ENCODE measurements at regions not wholly inside any gene's neighbourhood (a gene's known extent, or its start where the extent isn't known, plus 50 kb on each side); places are given as distances from the start of the nearest gene placed in this dataset.

DNA sequence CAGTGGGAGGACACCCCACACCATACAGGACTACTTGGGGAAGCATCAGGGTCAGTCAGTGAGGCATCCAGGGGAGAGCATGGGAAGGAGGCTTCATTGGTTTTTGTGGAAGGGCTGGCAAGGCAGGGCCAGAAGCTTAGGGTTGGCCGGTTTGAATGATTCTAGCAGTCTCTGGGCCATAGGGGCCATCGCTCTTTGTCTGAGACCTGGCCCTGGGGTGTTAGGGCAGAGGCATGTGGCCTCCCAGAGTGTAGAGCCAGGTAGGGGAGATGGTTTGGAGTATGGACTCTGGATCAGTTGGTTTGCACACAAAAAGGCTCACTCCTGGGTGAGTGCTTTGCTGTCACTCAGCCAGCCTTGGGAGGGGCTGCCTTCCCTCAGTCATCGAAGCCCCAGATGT is 98.5 kb downstream of the GLI2 start:
- H3K27me3 Mint-ChIP-seq = no peaks in the 10 kb centered on the region
- TF ChIP-seq EZH2 (IDR thresholded peaks at IDR 0.05; ENCODE audit: borderline replicate concordance, insufficient read depth, low read depth, low read length, poor library complexity, severe bottlenecking) = no peak
- TF ChIP-seq, protein P1, sequence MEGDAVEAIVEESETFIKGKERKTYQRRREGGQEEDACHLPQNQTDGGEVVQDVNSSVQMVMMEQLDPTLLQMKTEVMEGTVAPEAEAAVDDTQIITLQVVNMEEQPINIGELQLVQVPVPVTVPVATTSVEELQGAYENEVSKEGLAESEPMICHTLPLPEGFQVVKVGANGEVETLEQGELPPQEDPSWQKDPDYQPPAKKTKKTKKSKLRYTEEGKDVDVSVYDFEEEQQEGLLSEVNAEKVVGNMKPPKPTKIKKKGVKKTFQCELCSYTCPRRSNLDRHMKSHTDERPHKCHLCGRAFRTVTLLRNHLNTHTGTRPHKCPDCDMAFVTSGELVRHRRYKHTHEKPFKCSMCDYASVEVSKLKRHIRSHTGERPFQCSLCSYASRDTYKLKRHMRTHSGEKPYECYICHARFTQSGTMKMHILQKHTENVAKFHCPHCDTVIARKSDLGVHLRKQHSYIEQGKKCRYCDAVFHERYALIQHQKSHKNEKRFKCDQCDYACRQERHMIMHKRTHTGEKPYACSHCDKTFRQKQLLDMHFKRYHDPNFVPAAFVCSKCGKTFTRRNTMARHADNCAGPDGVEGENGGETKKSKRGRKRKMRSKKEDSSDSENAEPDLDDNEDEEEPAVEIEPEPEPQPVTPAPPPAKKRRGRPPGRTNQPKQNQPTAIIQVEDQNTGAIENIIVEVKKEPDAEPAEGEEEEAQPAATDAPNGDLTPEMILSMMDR (IDR thresholded peaks at IDR 0.05) = no peak
- Histone ChIP-seq H3K9ac (ENCODE audit: low read length) (no peak overlapping the region), H3K4me2 (replicated peaks; ENCODE audit: low read depth, low read length, poor library complexity, severe bottlenecking) (no peak overlapping the region), H3K36me3 (replicated peaks in 1 of 2; ENCODE audit: control extremely low read depth in 1 of 2, control insufficient read depth in 1 of 2, extremely low read depth in 1 of 2, insufficient read depth in 2 of 2, low read length in 1 of 2) (no peaks in the 10 kb centered on the region), H3K4me1 (ENCODE audit: control insufficient read depth in 2 of 2, insufficient read depth in 2 of 2, low read length in 2 of 2) (no peaks in the 10 kb centered on the region), H3K79me2 (ENCODE audit: control insufficient read depth, insufficient read depth, low read length) (no peaks in the 10 kb centered on the region), H3K27ac (ENCODE audit: low read length in 2 of 2) (no peak overlapping the region), H3K4me3 (ENCODE audit: control extremely low read depth in 1 of 5, extremely low read depth in 1 of 5, insufficient read depth in 1 of 5, low read depth in 2 of 5, low read length in 4 of 5) (no peak overlapping the region), H2AFZ (ENCODE audit: insufficient read depth, low read depth, low read length, poor library complexity, severe bottlenecking) (no peak overlapping the region), H3K27me3 (replicated peaks in 1 of 4; ENCODE audit: control extremely low read depth in 1 of 4, control insufficient read depth in 3 of 4, insufficient read depth in 4 of 4, low read length in 3 of 4) (no peaks in the 10 kb centered on the region), H3K9me3 (ENCODE audit: control extremely low read depth in 1 of 3, control insufficient read depth in 2 of 3, insufficient read depth in 1 of 3, low read length in 2 of 3) (no peaks in the 10 kb centered on the region), H4K20me1 (ENCODE audit: control insufficient read depth, insufficient read depth, low read length, poor library complexity, severe bottlenecking) (no peaks in the 10 kb centered on the region)
- WGBS (ENCODE audit: insufficient coverage) = 96% methylated on average over 3 of the region's 3 CpGs
- H3K27ac Mint-ChIP-seq = no peak overlapping the region
- intact Hi-C loops (cut with micrococcal nuclease) = no loop called here
- no peak for ATAC-seq (ENCODE audit: low read depth)
- CTCF ChIA-PET = no interaction called here
- no peak for DNase-seq
- no peak overlapping the region for H3K4me3 Mint-ChIP-seq
- H3K9me3 Mint-ChIP-seq (ENCODE audit: insufficient read depth) = no peaks in the 10 kb centered on the region
- POLR2A ChIA-PET = no interaction called here
- no peaks in the 10 kb centered on the region for H3K4me1 Mint-ChIP-seq

GRCh38 chr2:120836281-120836680 is 100.6 kb downstream of the GLI2 start:
- peaks cover 3% of the 10 kb centered on the region for H3K27me3 Mint-ChIP-seq
- ATAC-seq (ENCODE audit: low read depth) = no peak
- Histone ChIP-seq H3K79me2 (ENCODE audit: control insufficient read depth, insufficient read depth, low read length) (no peaks in the 10 kb centered on the region), H3K4me2 (replicated peaks; ENCODE audit: low read depth, low read length, poor library complexity, severe bottlenecking) (no peak overlapping the region), H3K27me3 (replicated peaks in 1 of 4; ENCODE audit: control extremely low read depth in 1 of 4, control insufficient read depth in 3 of 4, insufficient read depth in 4 of 4, low read length in 3 of 4) (no peaks in the 10 kb centered on the region), H3K9ac (ENCODE audit: low read length) (no peak overlapping the region), H3K4me3 (ENCODE audit: control extremely low read depth in 1 of 5, extremely low read depth in 1 of 5, insufficient read depth in 1 of 5, low read depth in 2 of 5, low read length in 4 of 5) (no peak overlapping the region), H3K9me3 (ENCODE audit: control extremely low read depth in 1 of 3, control insufficient read depth in 2 of 3, insufficient read depth in 1 of 3, low read length in 2 of 3) (no peaks in the 10 kb centered on the region), H4K20me1 (ENCODE audit: control insufficient read depth, insufficient read depth, low read length, poor library complexity, severe bottlenecking) (no peaks in the 10 kb centered on the region), H3K36me3 (replicated peaks in 1 of 2; ENCODE audit: control extremely low read depth in 1 of 2, control insufficient read depth in 1 of 2, extremely low read depth in 1 of 2, insufficient read depth in 2 of 2, low read length in 1 of 2) (no peaks in the 10 kb centered on the region), H3K4me1 (ENCODE audit: control insufficient read depth in 2 of 2, insufficient read depth in 2 of 2, low read length in 2 of 2) (no peaks in the 10 kb centered on the region), H3K27ac (ENCODE audit: low read length in 2 of 2) (no peak overlapping the region), H2AFZ (ENCODE audit: insufficient read depth, low read depth, low read length, poor library complexity, severe bottlenecking) (no peak overlapping the region)
- no peak for DNase-seq
- TF ChIP-seq EZH2 (IDR thresholded peaks at IDR 0.05; ENCODE audit: borderline replicate concordance, insufficient read depth, low read depth, low read length, poor library complexity, severe bottlenecking) = no peak
- TF ChIP-seq, protein P1 (IDR thresholded peaks at IDR 0.05) = no peak
- no peak overlapping the region for H3K4me3 Mint-ChIP-seq
- H3K27ac Mint-ChIP-seq = no peak overlapping the region
- intact Hi-C loops (cut with micrococcal nuclease) = no loop called here
- no peaks in the 10 kb centered on the region for H3K9me3 Mint-ChIP-seq (ENCODE audit: insufficient read depth)
- ChIA-PET POLR2A (no interaction called here), CTCF (no interaction called here)
- no peaks in the 10 kb centered on the region for H3K4me1 Mint-ChIP-seq
- WGBS (ENCODE audit: insufficient coverage) = no CpG with 5 or more reads among the region's 5 CpGs

Data from B cell (primary cell).